ENCODE measurements at regions not wholly inside any gene's neighbourhood (a gene's known extent, or its start where the extent isn't known, plus 50 kb on each side); places are given as distances from the start of the nearest gene placed in this dataset.
A peak's percentile ranks its signal among the peaks of the same experiment; 100 is the strongest.

DNA sequence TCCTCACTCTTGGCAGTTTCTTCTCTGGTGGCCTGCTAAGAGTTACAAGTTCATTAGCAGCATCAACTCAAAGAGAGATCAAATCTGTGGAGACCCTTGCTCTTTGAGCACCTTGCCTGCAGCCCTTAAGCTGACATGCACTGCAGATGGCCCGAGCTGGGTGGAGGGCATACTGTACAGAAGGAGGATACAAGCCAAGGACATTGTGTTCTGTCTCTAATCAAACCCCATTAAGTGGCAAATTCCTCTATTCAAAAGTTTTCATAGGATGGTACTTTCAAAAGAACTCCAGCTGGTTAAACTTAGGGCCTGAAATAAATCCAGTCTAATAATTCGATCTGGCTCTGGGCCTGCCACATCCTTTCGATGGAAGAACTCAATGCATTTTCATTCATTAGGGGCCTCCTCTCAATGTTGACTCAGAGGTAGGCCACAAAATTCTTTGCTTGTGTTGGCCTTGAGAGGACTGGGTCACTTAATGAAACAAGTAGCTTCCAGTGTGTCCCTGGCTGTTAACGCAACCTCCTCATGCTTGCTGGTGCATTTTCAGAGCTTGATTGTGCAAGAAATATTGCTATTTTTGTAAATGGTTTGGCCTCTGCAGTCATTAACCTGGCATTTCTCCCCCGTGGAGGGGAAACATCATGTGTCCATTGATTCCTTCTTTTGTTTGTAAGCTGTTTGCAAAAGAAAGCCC, 318.2 kb downstream of the NUAK1 start:
- no peak for DNase-seq

- DNase-seq, result no peak
Measured at GRCh38 chr12:105822131-105823105, 316.3 kb downstream of the NUAK1 start.

DNA sequence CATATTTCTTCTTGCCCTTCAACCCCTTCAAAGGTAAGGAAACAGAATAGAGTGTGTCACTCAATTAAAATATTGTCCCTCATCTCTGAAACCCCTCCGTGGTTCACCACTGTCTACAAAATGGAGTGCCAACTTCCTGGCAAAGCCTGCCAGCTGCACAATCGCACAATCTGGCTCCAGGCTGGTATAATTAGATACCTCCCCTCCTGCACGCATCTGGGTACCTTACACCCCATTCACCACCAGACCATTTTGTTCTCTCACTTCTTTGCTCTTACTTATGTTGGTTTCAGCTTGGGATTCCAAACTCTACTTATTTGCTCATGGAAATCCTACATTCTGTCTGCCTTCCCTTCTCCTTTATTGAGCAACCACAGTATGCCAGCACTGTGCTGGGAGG, 314.9 kb downstream of the NUAK1 start:
- DNase-seq, result no peak

DNA sequence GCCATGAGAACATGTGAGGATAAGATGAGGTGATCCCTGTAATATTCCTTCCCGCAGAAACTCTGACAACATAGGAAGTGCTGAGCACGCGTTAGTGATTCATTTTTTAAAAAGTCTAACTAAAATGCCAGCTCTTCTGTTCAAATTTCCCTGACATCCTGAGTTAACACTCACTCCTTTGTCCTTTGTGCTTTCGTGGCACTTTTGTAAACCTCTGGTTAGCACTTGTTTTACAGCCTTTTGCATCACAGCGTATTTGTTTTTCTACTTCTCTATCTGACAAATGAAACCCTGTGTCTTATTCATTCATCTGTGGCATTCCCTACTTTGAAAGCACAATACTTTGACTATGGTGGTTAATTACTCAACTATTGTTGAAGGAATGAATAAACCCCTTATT, 313.6 kb downstream of the NUAK1 start:
- no peak for DNase-seq

- DNase-seq, result peak; percentile 54
Measured at GRCh38 chr12:105831372-105831771, 307.4 kb downstream of the NUAK1 start.

DNA sequence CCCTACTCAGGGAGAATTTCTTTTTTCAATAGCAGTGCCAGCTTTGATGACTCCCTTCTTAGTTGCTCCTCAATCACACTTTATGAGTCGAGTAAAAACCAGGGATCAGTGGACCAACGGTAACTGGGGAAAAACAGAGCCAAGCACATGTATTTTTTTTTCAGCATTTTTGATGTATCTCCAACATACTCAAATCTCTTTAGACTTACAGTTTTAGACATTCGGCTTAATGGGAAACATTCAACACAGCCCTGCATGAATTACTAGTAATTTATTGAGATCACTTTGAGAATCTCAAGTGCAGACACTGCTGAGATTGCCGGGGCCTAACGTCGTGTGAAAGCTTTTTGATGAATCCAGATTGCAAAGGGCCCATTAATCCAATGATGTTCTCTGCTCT, 306.7 kb downstream of the NUAK1 start:
- DNase-seq, result no peak

- DNase-seq, result no peak
Measured at GRCh38 chr12:105832806-105833205, 305.9 kb downstream of the NUAK1 start.

- DNase-seq, result no peak
Measured at GRCh38 chr12:105834496-105834895, 304.3 kb downstream of the NUAK1 start.

DNA sequence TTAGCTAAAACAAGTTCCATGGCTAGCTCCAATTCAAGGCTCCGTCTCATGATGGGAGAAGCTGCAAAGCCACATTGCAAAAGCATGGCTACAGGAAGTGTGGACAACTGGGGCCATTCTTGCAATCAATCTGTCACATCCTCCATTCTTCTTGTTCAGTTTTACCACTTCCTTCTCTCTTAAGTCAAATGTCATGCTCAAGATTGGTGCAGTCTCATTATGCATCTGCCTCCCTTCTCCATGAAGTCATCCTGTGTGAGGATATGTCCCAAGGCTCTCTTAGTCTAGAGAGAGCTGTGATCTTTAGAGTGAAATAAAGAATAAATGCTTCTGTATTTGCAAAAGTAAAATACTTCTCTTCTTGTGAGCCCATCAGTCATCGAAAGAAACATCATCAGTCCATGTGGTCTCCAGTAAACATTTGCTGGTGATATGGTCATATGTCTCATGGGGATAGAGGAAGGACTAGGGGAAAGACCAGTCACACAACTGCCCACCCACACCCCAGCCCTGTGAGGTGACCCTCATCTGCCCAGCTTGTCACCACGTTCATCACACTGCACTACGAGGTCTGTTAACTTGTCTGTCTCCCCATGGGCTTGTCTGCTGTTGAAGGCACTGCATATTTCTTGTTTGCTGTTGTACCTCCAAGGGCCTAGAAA, 303.0 kb downstream of the NUAK1 start:
- no peak for DNase-seq

- no peak for DNase-seq
Measured at GRCh38 chr12:105836242-105836622, 302.5 kb downstream of the NUAK1 start.

DNA sequence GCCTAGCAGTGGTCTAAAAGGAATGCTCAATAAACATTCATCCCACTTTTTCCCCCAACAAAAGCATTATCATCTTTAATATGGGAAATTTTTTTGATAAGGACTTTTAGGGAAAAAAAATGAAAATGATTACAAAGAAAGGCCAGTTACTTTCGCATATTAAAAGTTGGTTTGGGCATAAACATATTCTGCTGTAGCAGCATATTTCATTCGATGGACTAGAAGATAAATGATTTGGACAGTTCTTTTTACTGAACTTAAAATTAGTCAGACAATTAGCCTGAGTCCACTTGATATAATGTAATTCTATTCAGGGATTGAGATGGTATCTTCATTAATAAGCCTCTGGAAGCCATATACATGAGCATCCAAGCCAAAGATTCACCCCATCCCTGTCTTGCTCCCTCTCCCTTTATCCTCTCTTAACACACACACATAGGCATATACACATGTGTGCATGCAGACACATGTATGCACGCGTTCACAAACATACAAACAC, 299.1 kb downstream of the NUAK1 start:
- DNase-seq, result no peak

- DNase-seq, result no peak
Measured at GRCh38 chr12:105840384-105840783, 298.4 kb downstream of the NUAK1 start.

GRCh38 chr12:105841840-105842239, 296.9 kb downstream of the NUAK1 start:
- DNase-seq, result no peak

DNA sequence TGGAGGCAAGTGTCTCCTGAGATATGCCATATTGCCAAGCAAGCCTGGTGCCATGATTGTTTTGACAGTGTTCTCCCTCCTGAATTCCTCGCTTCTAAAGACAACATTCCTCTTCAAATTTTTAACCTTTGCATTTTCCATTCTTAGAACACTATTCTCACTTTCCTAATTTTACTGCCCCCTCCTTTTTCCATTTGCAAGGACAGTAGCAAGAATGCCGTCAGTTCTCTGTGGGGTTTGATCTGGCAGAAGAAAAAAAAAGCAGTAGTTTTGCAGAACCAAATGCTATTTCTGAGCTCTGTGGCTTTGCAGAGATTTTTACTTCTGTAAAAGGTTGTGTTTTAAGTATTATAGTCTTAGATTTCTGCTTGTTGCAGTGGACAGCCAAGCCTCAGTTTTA, 295.2 kb downstream of the NUAK1 start:
- no peak for DNase-seq

DNA sequence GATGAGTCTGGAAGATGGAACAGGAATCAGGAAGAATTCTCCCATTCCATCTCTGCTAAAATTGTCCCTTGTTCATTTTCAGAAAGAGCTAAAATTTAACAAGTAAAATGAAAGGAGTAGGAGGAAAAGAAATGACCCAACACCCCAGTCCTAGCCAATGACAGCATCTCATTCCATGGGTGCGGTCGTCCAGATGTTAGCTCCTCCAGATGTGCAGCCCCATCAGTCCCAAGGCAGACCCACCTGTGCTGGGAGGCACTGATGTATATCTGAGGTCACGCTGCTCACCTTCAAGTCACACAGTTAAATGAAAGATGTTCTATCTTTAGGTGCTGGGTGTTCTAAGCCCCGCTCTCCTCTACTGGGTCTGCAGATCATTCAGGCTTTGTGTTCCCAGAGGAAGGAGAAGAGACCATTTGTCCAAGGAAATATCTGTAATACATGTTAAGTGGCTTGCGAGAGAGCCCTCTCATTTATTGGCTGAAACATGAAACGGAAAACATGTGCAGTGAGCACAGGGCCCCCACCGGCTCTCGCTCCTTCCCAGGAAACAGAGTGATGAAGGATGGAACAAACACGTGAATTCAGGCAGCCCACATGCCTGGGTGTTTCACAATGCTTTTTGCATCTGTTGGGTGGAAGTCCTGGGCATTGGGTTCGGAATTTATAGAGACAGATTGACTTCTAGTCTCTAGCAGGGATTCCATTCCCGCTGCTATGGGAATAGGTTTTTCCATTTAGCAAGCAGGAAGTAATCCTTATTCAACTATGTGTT, 294.6 kb downstream of the NUAK1 start:
- DNase-seq, result no peak

DNA sequence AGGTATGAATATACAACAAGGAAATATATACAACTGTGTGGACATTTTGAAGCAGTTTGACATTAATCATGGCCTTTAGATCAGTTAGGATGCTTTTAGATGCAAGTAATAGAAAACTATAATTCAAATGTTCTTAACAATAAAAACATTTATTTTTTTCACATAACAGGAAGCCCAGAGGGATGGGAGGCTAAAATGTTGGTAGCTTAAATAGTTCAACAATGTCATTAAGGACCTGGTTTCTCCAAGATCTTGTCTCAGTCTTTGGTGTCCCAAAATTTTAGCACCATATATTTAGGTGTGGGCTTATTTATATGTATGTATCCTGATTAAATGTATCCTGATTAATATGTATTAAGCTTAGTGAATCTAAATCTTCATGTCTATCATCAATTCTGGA, 292.4 kb downstream of the NUAK1 start:
- no peak for DNase-seq

DNA sequence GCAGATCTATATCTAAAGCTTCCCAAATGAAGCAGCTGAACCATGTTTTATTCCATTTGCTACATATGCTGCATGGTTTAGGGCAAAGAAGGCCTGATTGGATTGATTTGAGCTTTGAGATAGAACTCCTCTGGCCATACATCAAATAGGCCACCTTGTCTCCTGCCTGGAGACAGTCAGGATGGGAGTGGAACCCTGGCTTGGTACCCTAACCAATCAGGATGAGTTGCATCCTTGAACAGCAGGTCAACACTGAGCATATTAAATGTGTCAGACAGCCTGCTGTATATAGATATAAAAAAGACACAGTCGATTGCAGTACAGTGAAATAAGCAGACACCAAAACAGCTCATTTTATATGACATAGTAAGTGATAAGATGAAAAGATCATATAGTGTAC, 291.7 kb downstream of the NUAK1 start:
- no peak for DNase-seq

DNA sequence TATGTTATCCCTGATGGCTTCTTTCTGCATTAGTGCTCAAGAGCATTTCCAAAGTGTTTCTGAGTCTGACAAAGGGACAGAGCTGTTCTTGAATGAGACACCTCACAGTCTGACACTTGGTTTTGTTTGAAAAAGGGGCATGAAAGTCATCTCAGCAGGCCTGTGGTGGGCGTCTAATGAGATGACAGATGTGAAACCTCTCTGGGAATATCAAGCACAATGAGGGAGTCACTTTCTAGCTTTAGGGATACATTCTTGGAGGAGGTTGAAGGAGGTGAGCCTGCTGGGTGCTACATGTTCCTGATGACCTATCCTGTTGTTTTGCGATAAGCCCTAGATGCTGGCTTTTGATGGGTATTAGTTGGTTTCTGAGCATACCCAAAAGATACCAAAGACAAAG, 290.5 kb downstream of the NUAK1 start:
- DNase-seq, result no peak

- peak; percentile 79 for DNase-seq
Measured at GRCh38 chr12:105850103-105850968, 288.4 kb downstream of the NUAK1 start.

GRCh38 chr12:105852496-105852895, 286.3 kb downstream of the NUAK1 start:
- no peak for DNase-seq

DNA sequence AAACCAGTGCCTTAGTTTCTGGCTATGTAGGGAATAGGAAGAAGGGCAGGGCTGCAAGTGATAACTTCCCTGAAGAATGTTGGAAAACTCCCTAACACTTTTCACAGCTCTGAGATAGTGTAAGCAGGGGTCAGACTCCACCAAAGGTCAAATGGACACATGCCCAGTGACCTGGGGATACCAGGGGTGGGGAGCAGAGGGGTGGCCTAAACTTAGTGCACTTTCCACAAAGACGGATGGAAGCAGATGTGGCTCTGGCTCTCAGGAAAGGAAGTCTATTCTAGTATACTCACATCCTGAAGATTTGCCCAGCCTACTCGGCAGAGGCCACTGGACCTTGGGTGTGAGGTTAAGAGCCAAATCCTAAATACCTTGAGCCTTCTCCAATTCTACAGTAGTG, 285.8 kb downstream of the NUAK1 start:
- no peak for DNase-seq

GRCh38 chr12:105854071-105854470, 284.7 kb downstream of the NUAK1 start:
- DNase-seq, result no peak

Measured in NCI-H82 (cell line).